Omental fat pad (tissue), 3 donors: ENCODE measurements at regions not wholly inside any gene's neighbourhood (a gene's known extent, or its start where the extent isn't known, plus 50 kb on each side); places are given as distances from the start of the nearest gene placed in this dataset.

ENCODE experiments used
- ATAC-seq: fragments of 150-250 bp; one replicate; pipeline ENCODE4 v1.9.1; 2016; ENCODE audit warnings: mild to moderate bottlenecking, moderate library complexity; ENCODE audit not compliant: low FRiP score
- DNase-seq: peaks from one replicate; pipeline ENCODE4 v3.0.0-alpha.2; 2019; ENCODE audit warnings: low spot score
- TF ChIP-seq, protein P1 (sequence below), 3 donors: fragments of 450-650 bp; IDR thresholded peaks; one replicate each; pipeline ENCODE4 v1.5.1; 2016 to 2017; ENCODE audit warnings: antibody characterized with exemption in 3 of 3, mild to moderate bottlenecking in 3 of 3, moderate library complexity in 2 of 3

DNA sequence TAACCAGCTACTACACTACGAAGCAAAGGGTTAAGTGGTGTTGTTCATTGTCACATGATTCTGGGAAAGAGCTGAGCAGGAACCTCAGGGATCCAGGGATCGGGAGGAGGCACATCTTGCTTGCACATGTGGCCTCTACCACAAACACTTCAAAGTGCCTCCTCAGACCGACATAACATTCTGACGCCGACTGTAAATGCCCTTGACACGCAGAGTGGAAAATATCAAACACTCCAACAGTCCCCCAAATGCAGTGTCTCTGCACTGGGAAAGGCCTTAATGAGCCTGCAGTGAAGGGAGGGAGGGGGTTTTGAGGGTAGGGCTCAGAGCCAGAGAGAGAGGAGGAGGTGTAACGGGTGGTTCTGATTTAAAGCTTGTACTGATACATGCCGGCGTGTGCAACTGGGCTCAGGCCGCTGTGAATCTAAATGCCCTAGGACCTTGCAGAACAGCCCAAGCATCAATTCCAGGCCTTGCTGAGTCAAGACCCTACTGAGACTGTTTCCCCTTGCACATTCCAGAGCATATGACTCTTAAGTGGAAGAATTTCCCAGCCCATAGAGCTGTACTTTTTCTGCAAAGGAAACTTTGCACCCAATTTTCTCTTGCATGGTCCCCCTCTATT is 163.7 kb downstream of the NTMT2 start:
- peak; percentile 32 for DNase-seq
- TF ChIP-seq, protein P1, sequence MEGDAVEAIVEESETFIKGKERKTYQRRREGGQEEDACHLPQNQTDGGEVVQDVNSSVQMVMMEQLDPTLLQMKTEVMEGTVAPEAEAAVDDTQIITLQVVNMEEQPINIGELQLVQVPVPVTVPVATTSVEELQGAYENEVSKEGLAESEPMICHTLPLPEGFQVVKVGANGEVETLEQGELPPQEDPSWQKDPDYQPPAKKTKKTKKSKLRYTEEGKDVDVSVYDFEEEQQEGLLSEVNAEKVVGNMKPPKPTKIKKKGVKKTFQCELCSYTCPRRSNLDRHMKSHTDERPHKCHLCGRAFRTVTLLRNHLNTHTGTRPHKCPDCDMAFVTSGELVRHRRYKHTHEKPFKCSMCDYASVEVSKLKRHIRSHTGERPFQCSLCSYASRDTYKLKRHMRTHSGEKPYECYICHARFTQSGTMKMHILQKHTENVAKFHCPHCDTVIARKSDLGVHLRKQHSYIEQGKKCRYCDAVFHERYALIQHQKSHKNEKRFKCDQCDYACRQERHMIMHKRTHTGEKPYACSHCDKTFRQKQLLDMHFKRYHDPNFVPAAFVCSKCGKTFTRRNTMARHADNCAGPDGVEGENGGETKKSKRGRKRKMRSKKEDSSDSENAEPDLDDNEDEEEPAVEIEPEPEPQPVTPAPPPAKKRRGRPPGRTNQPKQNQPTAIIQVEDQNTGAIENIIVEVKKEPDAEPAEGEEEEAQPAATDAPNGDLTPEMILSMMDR (IDR thresholded peaks at IDR 0.05), result no peak
- ATAC-seq, result peak; percentile 85

DNA sequence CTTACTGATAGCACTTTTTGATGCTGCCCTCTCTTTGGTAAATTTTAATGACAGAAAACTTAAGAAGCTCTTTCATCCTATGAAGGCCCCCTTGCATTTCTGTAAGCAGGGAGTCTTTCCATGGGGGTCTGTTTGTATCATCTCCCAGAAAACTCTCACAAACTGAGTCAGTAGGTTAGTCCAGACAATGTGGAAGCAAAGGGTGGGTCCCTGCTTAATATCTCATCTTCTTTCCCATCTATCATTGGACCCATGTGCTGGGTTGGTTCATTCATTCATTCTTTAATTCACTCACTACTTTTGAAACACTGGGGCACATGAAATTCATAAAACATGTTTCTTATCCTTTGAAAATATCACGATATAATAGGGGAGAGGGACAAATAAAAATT is 164.3 kb downstream of the NTMT2 start:
- TF ChIP-seq, protein P1 (IDR thresholded peaks at IDR 0.05), result no peak
- DNase-seq, result no peak
- ATAC-seq, result no peak

DNA sequence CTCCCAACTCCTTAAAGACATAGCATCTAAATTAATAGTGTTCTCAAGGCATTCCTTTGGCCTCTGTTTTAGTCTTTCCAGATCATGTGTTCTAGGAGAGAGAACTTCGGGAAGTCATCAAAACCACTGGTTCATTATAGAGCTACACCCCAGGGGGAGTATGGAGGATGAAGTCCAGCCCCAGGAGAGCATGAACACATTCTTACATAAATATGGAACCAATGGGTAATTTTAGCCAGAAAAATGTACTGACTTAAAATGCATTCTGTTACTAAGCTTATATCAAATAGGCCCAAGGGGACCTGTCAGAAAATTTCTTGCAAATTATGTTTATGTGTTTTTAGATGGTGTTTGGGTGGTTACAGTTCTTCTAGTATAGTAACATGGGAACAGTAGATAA is 165.2 kb downstream of the NTMT2 start:
- DNase-seq (no peak), ATAC-seq (no peak)
- TF ChIP-seq, protein P1 (IDR thresholded peaks at IDR 0.05), result no peak

DNA sequence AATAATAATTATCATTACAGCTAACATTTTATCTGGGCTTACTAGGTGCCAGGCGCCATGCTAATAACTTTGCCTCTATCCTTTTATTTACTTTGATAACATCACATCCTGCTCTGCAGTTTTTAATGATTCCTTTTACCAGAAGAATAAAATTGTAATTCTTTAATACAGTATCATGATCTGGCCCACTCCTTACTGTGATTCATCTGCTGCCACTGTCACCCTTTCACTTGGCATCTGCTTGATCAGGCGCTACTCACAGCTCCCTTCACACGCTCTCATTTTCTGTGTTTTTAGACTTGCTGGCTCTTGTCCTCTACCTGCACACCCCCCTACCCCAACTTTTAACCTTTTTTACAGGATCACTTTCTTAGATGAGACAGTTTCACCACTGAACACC is 167.5 kb downstream of the NTMT2 start:
- TF ChIP-seq, protein P1 (IDR thresholded peaks at IDR 0.05), result no peak
- DNase-seq (no peak), ATAC-seq (no peak)

DNA sequence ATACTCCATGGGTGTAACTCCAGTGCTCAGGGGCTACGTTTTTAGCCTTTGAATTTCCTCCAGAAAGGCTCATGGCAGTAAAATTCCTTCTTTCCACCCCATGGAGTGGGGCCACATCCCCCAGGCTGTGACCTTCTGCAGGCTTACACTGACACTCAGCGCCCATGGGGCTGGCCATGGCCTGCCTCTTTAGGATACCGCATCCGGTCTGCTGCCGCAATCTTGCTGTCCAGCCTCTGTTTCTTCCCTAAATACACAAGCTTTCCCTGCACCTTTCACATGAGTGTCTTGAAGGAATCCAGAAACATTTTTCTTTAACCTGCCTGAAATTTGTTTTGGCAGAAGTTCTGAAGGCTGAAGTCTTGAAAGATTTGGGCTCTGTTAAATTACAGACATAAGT is 170.5 kb downstream of the NTMT2 start:
- ATAC-seq (no peak), DNase-seq (no peak)
- TF ChIP-seq, protein P1 (IDR thresholded peaks at IDR 0.05), result no peak

DNA sequence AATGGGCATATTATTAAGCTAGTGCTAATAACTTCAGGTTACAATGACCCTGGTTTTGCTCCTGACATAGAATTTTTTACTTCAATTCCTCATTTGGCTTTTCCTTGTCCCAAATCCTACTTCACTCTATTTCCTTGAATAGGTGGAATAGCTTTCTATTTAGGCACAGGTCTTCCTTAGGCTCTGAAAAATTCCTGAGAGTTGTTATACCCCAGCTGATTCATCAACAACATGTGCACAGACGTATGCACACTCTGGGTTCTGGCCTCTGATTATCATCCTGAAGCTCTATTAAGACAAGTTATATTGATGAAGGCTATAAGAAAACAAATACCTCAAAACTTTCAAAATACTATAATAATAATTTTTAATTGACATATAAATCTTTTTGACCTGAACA is 172.4 kb downstream of the NTMT2 start:
- DNase-seq, result no peak
- ATAC-seq, result no peak
- TF ChIP-seq, protein P1 (IDR thresholded peaks at IDR 0.05), result no peak

DNA sequence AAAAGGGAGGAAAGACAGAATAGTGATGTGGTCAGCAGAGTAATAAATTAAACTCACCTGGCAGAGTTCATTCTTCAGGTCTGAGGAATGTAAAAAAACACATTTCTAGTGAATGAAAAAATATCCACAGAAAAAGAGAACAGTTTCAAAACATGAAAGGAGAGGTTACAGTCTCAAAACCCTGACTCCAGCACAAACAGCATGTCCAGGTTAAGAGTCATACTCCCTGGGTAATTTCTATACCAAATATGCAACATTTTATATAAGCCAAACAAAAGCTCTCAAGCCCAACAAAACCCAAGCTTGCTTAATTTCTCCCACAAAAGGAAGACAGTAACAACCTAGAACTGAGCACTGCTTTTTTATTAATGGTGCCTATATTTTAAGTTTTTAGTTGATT is 173.0 kb downstream of the NTMT2 start:
- DNase-seq (no peak), ATAC-seq (peak; percentile 55)
- TF ChIP-seq, protein P1 (IDR thresholded peaks at IDR 0.05), result no peak
